Endothelial cell of umbilical vein (primary cell): ENCODE measurements at regions not wholly inside any gene's neighbourhood (a gene's known extent, or its start where the extent isn't known, plus 50 kb on each side); places are given as distances from the start of the nearest gene placed in this dataset.

Source experiments
- BruUV-seq: library from RNA; stranded (reverse); fragments of 400-500 nt; replicated peaks from 2 replicates; lab custom pipeline; 2021; lab: Mats Ljungman, UMichigan
- CTCF ChIA-PET: fragments of 300-600, 350-600 bp; sonication (Branson Sonifier 250); formaldehyde crosslinking; loops from one replicate; lab custom pipeline; 2021; ENCODE audit warnings: antibody characterized with exemption, inconsistent platforms; lab: Charles Lee
- POLR2A ChIA-PET: fragments of 300-600, 350-600 bp; sonication (Branson Sonifier 250); formaldehyde crosslinking; loops from one replicate; lab custom pipeline; 2021; ENCODE audit warnings: antibody characterized with exemption, inconsistent platforms; lab: Charles Lee
- DNase-seq: peaks from one replicate; pipeline ENCODE4 v3.0.0-alpha.2; 2011; ENCODE audit warnings: low read depth, low spot score
- FAIRE-seq: peaks from 2 replicates; lab custom pipeline; 2011; peaks lifted over from hg19 to GRCh38; lab: Jason Lieb, UNC
- H2AFZ ChIP-seq: 2 replicates; pipeline ENCODE4 v1.6.0; 2012; ENCODE audit warnings: low read depth, low read length, control low read depth, inconsistent platforms
- H3K27ac ChIP-seq: 2 replicates; pipeline ENCODE4 v1.5.1; 2011; ENCODE audit warnings: low read depth, mild to moderate bottlenecking, control low read depth, low read length, moderate library complexity; ENCODE audit not compliant: insufficient read depth
- H3K27me3 ChIP-seq, 2 experiments: 2 replicates each; pipeline versions ENCODE4 v1.6.0 to v1.6.1; 2011; ENCODE audit warnings: low read length in 2 of 2, mixed read lengths in 1 of 2; ENCODE audit not compliant: control insufficient read depth in 2 of 2, insufficient read depth in 2 of 2
- H3K36me3 ChIP-seq, 2 experiments: 2 replicates in 1 of 2; 3 replicates in 1 of 2; pipeline ENCODE4 v1.5.1; 2011; ENCODE audit warnings: low read length in 2 of 2, mild to moderate bottlenecking in 1 of 2, moderate library complexity in 1 of 2; ENCODE audit not compliant: control insufficient read depth in 2 of 2, insufficient read depth in 2 of 2; ENCODE audit errors: extremely low read depth in 1 of 2
- H3K4me1 ChIP-seq: 3 replicates; pipeline ENCODE4 v1.5.1; 2011; ENCODE audit warnings: mild to moderate bottlenecking, low read length; ENCODE audit not compliant: control insufficient read depth, insufficient read depth; ENCODE audit errors: extremely low read depth
- H3K4me2 ChIP-seq: 2 replicates; pipeline ENCODE4 v1.6.1; 2011; ENCODE audit warnings: low read length, control low read depth, mixed read lengths; ENCODE audit not compliant: insufficient read depth
- H3K4me3 ChIP-seq, 3 experiments: fragments of 200-600 bp in 1 of 3; sonication (generic), shearing (Covaris generic) in 1 of 3; replicated peaks in 1 of 3; 2 replicates each; pipeline ENCODE4 v1.5.1; 2011 to 2016; ENCODE audit warnings: control low read depth in 3 of 3, low read length in 3 of 3, mild to moderate bottlenecking in 2 of 3, inconsistent platforms in 1 of 3, low read depth in 1 of 3, moderate library complexity in 1 of 3; ENCODE audit not compliant: insufficient read depth in 1 of 3
- H3K79me2 ChIP-seq: 2 replicates; pipeline ENCODE4 v1.6.0; 2012; ENCODE audit warnings: low read length, inconsistent platforms; ENCODE audit not compliant: control insufficient read depth, insufficient read depth
- H3K9ac ChIP-seq: replicated peaks from 2 replicates; pipeline ENCODE3; 2011; ENCODE audit warnings: low read length, control low read depth; ENCODE audit not compliant: insufficient read depth; ENCODE audit errors: extremely low read depth
- H3K9me1 ChIP-seq: replicated peaks from 3 replicates; pipeline ENCODE4 v1.6.0; 2011; ENCODE audit warnings: mild to moderate bottlenecking, low read length; ENCODE audit not compliant: control insufficient read depth, insufficient read depth; ENCODE audit errors: extremely low read depth
- H3K9me3 ChIP-seq: replicated peaks from 2 replicates; pipeline ENCODE4 v1.5.1; 2012; ENCODE audit warnings: low read length, inconsistent platforms; ENCODE audit not compliant: control insufficient read depth, insufficient read depth
- H4K20me1 ChIP-seq: replicated peaks from 2 replicates; pipeline ENCODE3; 2011; ENCODE audit warnings: mild to moderate bottlenecking, low read length; ENCODE audit not compliant: control insufficient read depth, insufficient read depth; ENCODE audit errors: extremely low read depth
- CTCF ChIP-seq, 2 donors: IDR thresholded peaks; 1 replicate in 1 of 2; 2 replicates in 1 of 2; pipeline ENCODE4 v1.5.1; 2011; ENCODE audit warnings: low read length in 2 of 2, mild to moderate bottlenecking in 2 of 2, moderate library complexity in 2 of 2, control low read depth in 1 of 2, inconsistent platforms in 1 of 2, low read depth in 1 of 2; ENCODE audit not compliant: insufficient read depth in 1 of 2; ENCODE audit errors: extremely low read depth in 1 of 2
- FOS ChIP-seq: IDR thresholded peaks from 2 replicates; pipeline ENCODE4 v1.6.1; 2011; ENCODE audit warnings: mild to moderate bottlenecking, low read length, moderate library complexity, borderline replicate concordance; ENCODE audit not compliant: insufficient read depth
- JUN ChIP-seq: IDR thresholded peaks from 2 replicates; pipeline ENCODE4 v1.6.1; 2011; ENCODE audit warnings: borderline replicate concordance, low read depth; ENCODE audit not compliant: insufficient read length, insufficient read depth
- MAX ChIP-seq: IDR thresholded peaks from 2 replicates; pipeline ENCODE4 v1.6.1; 2011; ENCODE audit not compliant: insufficient read depth, insufficient read length
- MYC ChIP-seq: IDR thresholded peaks from one replicate; pipeline ENCODE4 v1.6.1; 2011; ENCODE audit warnings: mild to moderate bottlenecking, low read depth, low read length
- POLR2A ChIP-seq: IDR thresholded peaks from 2 replicates; pipeline ENCODE4 v1.6.1; 2012; ENCODE audit warnings: low read depth, mild to moderate bottlenecking, control low read depth, low read length
- dilution Hi-C: fragments of 300-500 bp; cut with MboI; formaldehyde crosslinking; loops from one replicate; pipeline ENCODE4 v1.15.0; 2019; ENCODE audit warnings: low sequenced_read_pairs; ENCODE audit not compliant: extremely low pct_ligation_motif_present
- intact Hi-C: fragments of 100-400 bp; cut with micrococcal nuclease; formaldehyde crosslinking; loops from one replicate; pipeline ENCODE4 v1.10.0; 2022

DNA sequence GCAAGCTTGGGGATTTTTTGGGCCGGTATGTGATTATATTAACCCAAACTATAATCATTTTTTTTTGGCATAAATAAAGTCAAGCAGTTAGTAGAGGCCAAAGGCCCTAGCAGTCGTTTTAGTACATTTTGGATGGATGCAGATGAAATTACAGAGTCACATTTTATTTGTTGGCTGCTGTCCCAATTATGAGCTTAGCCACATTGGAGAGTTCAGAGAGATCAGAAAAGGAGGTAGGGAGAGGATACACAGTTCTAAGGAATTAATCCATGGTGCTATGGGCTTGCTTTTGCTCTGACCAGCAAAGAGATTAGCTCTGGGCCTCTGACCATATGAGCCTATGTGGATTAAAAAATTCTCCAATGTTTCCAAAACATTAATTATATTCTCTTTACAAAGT, 395.1 kb downstream of the RAPGEF2 start:
- Histone ChIP-seq H3K27me3 (peaks cover 14 to 32% of the 10 kb centered on the region in 2 experiments), H3K79me2 (no peaks in the 10 kb centered on the region), H3K4me1 (peaks cover 4% of the 10 kb centered on the region), H3K9ac (no peak overlapping the region), H3K9me3 (no peaks in the 10 kb centered on the region), H3K36me3 (no peaks in the 10 kb centered on the region), H3K9me1 (no peaks in the 10 kb centered on the region), H3K4me3 (no peak overlapping the region), H3K4me2 (no peak overlapping the region), H2AFZ (no peak overlapping the region), H4K20me1 (no peaks in the 10 kb centered on the region), H3K27ac (no peak overlapping the region)
- intact Hi-C loops (no loop called here), dilution Hi-C loops (no loop called here)
- FAIRE-seq (no peak), DNase-seq (no peak)
- TF ChIP-seq MYC (no peak), MAX (no peak)
- CTCF ChIA-PET: interaction anchor here (0.6 to 5.1 kb wide), 2 partner anchors 12 to 84 kb away, joined by 3 to 26 read pairs; no protein-coding TSS in a partner anchor
- POLR2A ChIA-PET: no interaction called here
- BruUV-seq: no TSS peak

DNA sequence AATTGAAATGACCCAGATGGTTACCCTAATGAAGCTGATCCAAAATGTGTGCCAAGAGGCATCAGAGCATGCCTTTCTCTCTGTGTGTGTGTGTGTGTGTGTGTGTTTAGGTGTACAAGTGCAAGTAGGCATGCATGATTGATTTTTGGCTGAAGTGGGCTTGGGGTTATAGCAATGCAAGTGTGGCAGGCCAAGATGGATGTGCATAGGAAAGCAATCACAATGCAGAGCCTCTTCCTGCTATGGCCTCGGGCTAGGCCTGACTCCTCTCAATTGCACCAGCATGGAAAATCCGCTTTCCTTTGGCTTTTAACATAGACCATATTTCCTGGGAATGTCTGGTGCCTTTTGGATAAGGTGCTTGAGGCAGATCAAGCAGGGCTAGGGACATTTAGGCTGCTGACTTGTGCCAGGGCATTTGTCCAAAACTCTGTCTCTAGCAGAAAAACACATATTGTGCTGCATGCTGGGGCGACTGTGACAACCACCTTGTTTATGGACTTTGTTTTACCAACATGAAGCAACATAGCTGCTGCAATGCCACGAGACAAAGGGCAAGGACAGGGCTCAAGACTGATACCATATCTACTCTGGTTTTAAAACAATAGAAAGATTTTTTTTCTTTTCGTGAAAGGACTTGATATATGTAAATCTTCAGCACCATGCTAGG, 395.7 kb downstream of the RAPGEF2 start:
- H3K79me2 ChIP-seq: no peaks in the 10 kb centered on the region
- no peak for TF ChIP-seq MYC
- no peak for TF ChIP-seq CTCF (IDR thresholded peaks at IDR 0.05; ENCODE audit: extremely low read depth in 1 of 2, insufficient read depth in 1 of 2, low read depth in 1 of 2, low read length in 2 of 2)
- no peak for TF ChIP-seq MAX
- no peak for TF ChIP-seq JUN
- no peak for TF ChIP-seq FOS
- no peak for TF ChIP-seq POLR2A
- POLR2A ChIA-PET: no interaction called here
- FAIRE-seq: no peak
- intact Hi-C loops (no loop called here), dilution Hi-C loops (no loop called here)
- peaks cover 4% of the 10 kb centered on the region for H3K4me1 ChIP-seq
- CTCF ChIA-PET: interaction anchor here (5.1 kb wide), 1 partner anchor 12 kb away, joined by 26 read pairs; no protein-coding TSS in a partner anchor
- no TSS peak for BruUV-seq
- no peaks in the 10 kb centered on the region for H3K9me1 ChIP-seq
- H4K20me1 ChIP-seq: no peaks in the 10 kb centered on the region
- DNase-seq: no peak
- H3K27me3 ChIP-seq: peaks cover 14 to 29% of the 10 kb centered on the region in 2 experiments
- no peak overlapping the region for H3K4me2 ChIP-seq
- H3K9ac ChIP-seq: no peak overlapping the region
- H3K36me3 ChIP-seq: no peaks in the 10 kb centered on the region
- no peaks in the 10 kb centered on the region for H3K9me3 ChIP-seq
- no peak overlapping the region for H3K4me3 ChIP-seq
- no peak overlapping the region for H2AFZ ChIP-seq
- H3K27ac ChIP-seq: no peak overlapping the region
